ENCODE measurements at regions not wholly inside any gene's neighbourhood (a gene's known extent, or its start where the extent isn't known, plus 50 kb on each side); places are given as distances from the start of the nearest gene placed in this dataset.
"Not testable (repeated sequence)": the region's sequence is repeated elsewhere in the genome, so short reads cannot be mapped to it uniquely, and the experiment has no call there.

DNA sequence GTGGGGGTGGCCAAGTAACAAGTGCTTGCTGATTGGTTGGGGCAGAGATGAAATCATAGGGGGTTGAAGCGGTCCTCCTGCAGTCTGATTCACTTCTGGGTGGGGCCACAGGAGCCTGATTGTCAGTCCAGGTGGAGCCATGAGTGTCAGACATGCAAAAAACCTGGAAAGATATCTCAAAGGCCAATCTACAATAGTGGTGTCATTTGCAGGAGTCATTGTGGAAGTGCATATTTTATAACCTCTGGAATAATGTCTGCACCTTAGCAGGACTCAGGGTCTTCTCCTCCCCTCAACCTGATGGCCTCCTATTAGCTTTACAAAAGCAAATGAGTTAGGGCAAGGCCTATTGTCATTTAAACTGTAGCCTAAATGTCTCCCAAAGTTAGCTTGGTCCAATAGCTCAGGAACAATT, 241.4 kb downstream of the NUAK1 start:
- no peak for TF ChIP-seq POLR2A (IDR thresholded peaks at IDR 0.05)
- TF ChIP-seq, protein P1, sequence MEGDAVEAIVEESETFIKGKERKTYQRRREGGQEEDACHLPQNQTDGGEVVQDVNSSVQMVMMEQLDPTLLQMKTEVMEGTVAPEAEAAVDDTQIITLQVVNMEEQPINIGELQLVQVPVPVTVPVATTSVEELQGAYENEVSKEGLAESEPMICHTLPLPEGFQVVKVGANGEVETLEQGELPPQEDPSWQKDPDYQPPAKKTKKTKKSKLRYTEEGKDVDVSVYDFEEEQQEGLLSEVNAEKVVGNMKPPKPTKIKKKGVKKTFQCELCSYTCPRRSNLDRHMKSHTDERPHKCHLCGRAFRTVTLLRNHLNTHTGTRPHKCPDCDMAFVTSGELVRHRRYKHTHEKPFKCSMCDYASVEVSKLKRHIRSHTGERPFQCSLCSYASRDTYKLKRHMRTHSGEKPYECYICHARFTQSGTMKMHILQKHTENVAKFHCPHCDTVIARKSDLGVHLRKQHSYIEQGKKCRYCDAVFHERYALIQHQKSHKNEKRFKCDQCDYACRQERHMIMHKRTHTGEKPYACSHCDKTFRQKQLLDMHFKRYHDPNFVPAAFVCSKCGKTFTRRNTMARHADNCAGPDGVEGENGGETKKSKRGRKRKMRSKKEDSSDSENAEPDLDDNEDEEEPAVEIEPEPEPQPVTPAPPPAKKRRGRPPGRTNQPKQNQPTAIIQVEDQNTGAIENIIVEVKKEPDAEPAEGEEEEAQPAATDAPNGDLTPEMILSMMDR (IDR thresholded peaks at IDR 0.05) = no peak
- intact Hi-C loops (cut with DNase I; ENCODE audit: low total_unique reads) = no loop called here
- no peaks in the 10 kb centered on the region for H3K27me3 ChIP-seq
- no peaks in the 10 kb centered on the region for H3K36me3 ChIP-seq
- H3K9me3 ChIP-seq = no peaks in the 10 kb centered on the region
- no peak overlapping the region for H3K27ac ChIP-seq
- no peaks in the 10 kb centered on the region for H3K4me1 ChIP-seq
- H3K4me3 ChIP-seq = no peak overlapping the region
- no peak for DNase-seq

DNA sequence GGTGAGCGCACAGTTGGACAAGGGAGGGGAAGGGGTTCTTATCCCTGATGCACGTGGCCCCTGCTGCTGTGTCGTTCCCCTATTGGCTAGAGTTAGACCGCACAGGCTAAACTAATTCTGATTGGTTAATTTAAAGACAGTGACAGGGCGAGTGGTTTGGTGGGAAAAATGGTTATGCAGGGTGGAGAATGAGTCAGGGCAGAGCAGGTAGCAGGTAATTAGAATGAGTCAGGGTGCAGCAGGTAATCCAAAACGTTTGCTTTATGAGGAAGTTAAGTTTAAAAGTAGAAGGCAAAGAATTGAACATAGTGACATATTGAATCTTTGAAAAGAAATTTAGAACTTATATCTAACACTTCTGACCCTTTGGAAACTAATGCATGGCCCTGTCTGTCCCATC, 240.5 kb downstream of the NUAK1 start:
- H3K4me3 ChIP-seq; H3K9me3 ChIP-seq; H3K36me3 ChIP-seq; intact Hi-C loops (cut with DNase I; ENCODE audit: low total_unique reads); H3K27ac ChIP-seq; H3K4me1 ChIP-seq; H3K27me3 ChIP-seq; DNase-seq: not testable (repeated sequence)

DNA sequence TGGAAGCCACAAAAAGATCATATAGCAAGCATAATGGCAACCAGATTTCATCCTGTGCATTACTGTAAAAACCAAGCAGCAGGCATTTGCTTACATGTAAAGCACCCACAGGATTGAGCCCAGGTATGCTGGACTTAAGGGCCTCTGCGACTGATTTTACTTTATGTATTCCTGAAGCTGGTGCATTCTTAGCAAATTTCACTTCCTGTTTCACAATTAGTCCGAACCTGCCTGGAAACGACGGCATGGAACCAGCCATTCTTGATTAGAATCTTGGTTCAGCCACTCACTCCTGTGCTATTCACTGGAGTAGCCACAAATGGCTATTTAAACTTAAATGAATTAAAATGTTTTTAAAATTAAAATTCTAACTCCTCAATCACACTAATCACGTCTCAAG, 239.2 kb downstream of the NUAK1 start:
- no peaks in the 10 kb centered on the region for H3K4me1 ChIP-seq
- H3K27ac ChIP-seq = no peak overlapping the region
- DNase-seq = no peak
- no peak for TF ChIP-seq POLR2A (IDR thresholded peaks at IDR 0.05)
- TF ChIP-seq, protein P1 (IDR thresholded peaks at IDR 0.05) = no peak
- H3K4me3 ChIP-seq = no peak overlapping the region
- H3K9me3 ChIP-seq = no peaks in the 10 kb centered on the region
- no peaks in the 10 kb centered on the region for H3K36me3 ChIP-seq
- intact Hi-C loops (cut with DNase I; ENCODE audit: low total_unique reads) = no loop called here
- H3K27me3 ChIP-seq = no peaks in the 10 kb centered on the region

DNA sequence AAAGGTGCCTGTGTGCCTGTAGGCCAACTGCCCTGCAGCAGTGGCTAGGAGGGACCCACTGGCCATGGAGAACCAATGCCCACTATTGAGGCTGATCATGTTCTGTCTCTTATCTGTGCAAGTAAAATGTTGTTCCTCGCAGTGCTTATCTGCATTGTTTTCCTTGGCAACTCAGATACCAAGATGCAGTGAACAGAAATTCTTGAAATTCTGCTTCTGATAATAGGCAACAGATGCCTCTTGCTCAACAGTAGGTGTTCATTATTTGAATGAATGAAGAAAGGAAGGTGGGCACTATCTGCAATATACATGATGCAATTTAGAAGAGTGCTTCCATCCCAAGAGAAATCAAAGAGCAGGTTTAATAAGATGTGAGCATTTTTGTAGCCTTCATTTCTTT, 232.2 kb downstream of the NUAK1 start:
- no peaks in the 10 kb centered on the region for H3K4me1 ChIP-seq
- no peaks in the 10 kb centered on the region for H3K36me3 ChIP-seq
- TF ChIP-seq, protein P1 (IDR thresholded peaks at IDR 0.05) = no peak
- no peak for TF ChIP-seq POLR2A (IDR thresholded peaks at IDR 0.05)
- no peaks in the 10 kb centered on the region for H3K9me3 ChIP-seq
- DNase-seq = no peak
- no peak overlapping the region for H3K4me3 ChIP-seq
- no peak overlapping the region for H3K27ac ChIP-seq
- intact Hi-C loops (cut with DNase I; ENCODE audit: low total_unique reads) = no loop called here
- H3K27me3 ChIP-seq = no peaks in the 10 kb centered on the region

DNA sequence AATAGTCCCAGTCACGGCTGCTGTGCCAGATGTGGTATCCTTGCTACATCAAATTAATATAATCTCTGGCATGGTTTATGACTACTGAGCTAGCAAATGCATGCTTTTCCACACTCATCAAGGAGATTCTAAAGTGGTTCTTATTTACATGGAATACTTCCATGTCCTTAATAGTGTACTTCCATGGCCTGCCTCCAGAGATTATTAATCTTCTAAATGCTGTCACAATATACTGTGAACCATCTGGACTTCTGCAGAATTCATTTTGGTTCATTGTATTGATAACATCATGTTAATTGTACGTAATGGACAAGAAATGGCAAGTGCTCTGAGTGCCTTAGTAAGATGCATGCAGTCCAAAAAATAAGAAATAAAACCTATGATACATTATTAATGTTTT, 230.8 kb downstream of the NUAK1 start:
- Histone ChIP-seq H3K4me1 (no peaks in the 10 kb centered on the region), H3K4me3 (no peak overlapping the region), H3K36me3 (no peaks in the 10 kb centered on the region), H3K27me3 (no peaks in the 10 kb centered on the region), H3K27ac (no peak overlapping the region), H3K9me3 (no peaks in the 10 kb centered on the region)
- DNase-seq = no peak
- intact Hi-C loops (cut with DNase I; ENCODE audit: low total_unique reads) = no loop called here
- TF ChIP-seq, protein P1 (IDR thresholded peaks at IDR 0.05) = no peak
- TF ChIP-seq POLR2A (IDR thresholded peaks at IDR 0.05) = no peak

DNA sequence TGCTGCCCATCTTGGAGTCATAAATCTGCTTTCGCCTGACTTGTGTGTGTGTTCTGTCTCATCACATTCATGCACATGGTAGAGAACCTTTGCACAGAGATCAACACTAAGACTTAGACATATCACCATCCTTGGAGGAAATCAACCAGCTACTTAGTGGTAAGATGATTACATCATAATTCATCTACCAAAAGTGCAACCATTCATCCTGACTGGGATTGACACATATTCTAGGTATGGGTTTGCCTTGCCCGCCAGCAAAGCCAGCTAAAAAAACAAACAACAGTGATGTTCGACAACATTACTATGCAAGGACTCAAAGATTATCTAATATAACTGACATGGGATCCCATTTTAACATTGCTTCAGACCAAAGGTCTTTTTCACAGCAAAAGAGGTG, 228.7 kb downstream of the NUAK1 start:
- Histone ChIP-seq H3K4me3 (no peak overlapping the region), H3K27me3 (no peaks in the 10 kb centered on the region), H3K4me1 (no peaks in the 10 kb centered on the region), H3K36me3 (no peaks in the 10 kb centered on the region), H3K9me3 (no peaks in the 10 kb centered on the region), H3K27ac (no peak overlapping the region)
- intact Hi-C loops (cut with DNase I; ENCODE audit: low total_unique reads) = no loop called here
- no peak for TF ChIP-seq POLR2A (IDR thresholded peaks at IDR 0.05)
- TF ChIP-seq, protein P1 (IDR thresholded peaks at IDR 0.05) = no peak
- DNase-seq = no peak

Data from uterus (tissue), 3 donors.